ENCODE measurements at regions not wholly inside any gene's neighbourhood (a gene's known extent, or its start where the extent isn't known, plus 50 kb on each side); places are given as distances from the start of the nearest gene placed in this dataset. TPM values are rescaled to one million over a fixed set of nuclear protein-coding genes. Genes with fewer than 3 reads are reported as not detected.
A peak's percentile ranks its signal among the peaks of the same experiment; 100 is the strongest.
"Not testable (repeated sequence)": the region's sequence is repeated elsewhere in the genome, so short reads cannot be mapped to it uniquely, and the experiment has no call there.

GRCh38 chr12:38159591-38160317 lies 156.8 kb upstream of the ALG10B start:
- no peak for DNase-seq

- DNase-seq = no peak
Observed at GRCh38 chr12:38160318-38161122, 156.1 kb upstream of the ALG10B start.

GRCh38 chr12:38161123-38162000 lies 155.2 kb upstream of the ALG10B start:
- DNase-seq = no peak

- DNase-seq = no peak
Observed at GRCh38 chr12:38162013-38162412, 154.6 kb upstream of the ALG10B start.

GRCh38 chr12:38162708-38163441 lies 153.7 kb upstream of the ALG10B start:
- no peak for DNase-seq

GRCh38 chr12:38163442-38163801 lies 153.2 kb upstream of the ALG10B start:
- no peak for DNase-seq

GRCh38 chr12:38166225-38166624 lies 150.3 kb upstream of the ALG10B start:
- no peak for DNase-seq

- no peak for DNase-seq
Observed at GRCh38 chr12:38175538-38175937, 141.0 kb upstream of the ALG10B start.

- DNase-seq = not testable (repeated sequence)
Observed at GRCh38 chr12:38183617-38184016, 133.0 kb upstream of the ALG10B start.

- not testable (repeated sequence) for DNase-seq
Observed at GRCh38 chr12:38197286-38197685, 119.3 kb upstream of the ALG10B start.

- DNase-seq = no peak
Observed at GRCh38 chr12:38201461-38202276, 114.9 kb upstream of the ALG10B start.

GRCh38 chr12:38204831-38205230 lies 111.7 kb upstream of the ALG10B start:
- DNase-seq = no peak

- no peak for DNase-seq
Observed at GRCh38 chr12:38222011-38222410, 94.6 kb upstream of the ALG10B start.

GRCh38 chr12:38238328-38238727 lies 78.2 kb upstream of the ALG10B start:
- DNase-seq = not testable (repeated sequence)

GRCh38 chr12:38253778-38254177 lies 62.8 kb upstream of the ALG10B start:
- no peak for DNase-seq

GRCh38 chr12:38258411-38258810 lies 58.2 kb upstream of the ALG10B start:
- no peak for DNase-seq

Small RNAs in the stretch of these regions (small RNA-seq; reads per million reads assigned to genes)
- gene RF01518 (ENCODE audit: low replicate concordance) = not detected
- gene RNA5SP358 (ENCODE audit: low replicate concordance) = 2.5 reads per million, percentile 87 among the genes with 10 or more reads in this experiment
- gene RNA5SP359 (ENCODE audit: low replicate concordance) = not detected
